Astrocyte of the cerebellum (primary cell): ENCODE measurements at regions not wholly inside any gene's neighbourhood (a gene's known extent, or its start where the extent isn't known, plus 50 kb on each side); places are given as distances from the start of the nearest gene placed in this dataset.
"Not testable (repeated sequence)": the region's sequence is repeated elsewhere in the genome, so short reads cannot be mapped to it uniquely, and the experiment has no call there.

Source experiments
- DNase-seq: peaks from one replicate; pipeline ENCODE4 v3.0.0-alpha.2; 2011; ENCODE audit warnings: low read depth
- H3K4me3 ChIP-seq: 2 replicates; pipeline ENCODE4 v1.5.1; 2011; ENCODE audit warnings: mild to moderate bottlenecking, low read depth, low read length, moderate library complexity
- in situ Hi-C: cut with HindIII; loops from 2 replicates; pipeline ENCODE4 v1.10.0; 2017; ENCODE audit warnings: low sequenced_read_pairs
- TF ChIP-seq, protein P1 (sequence below): IDR thresholded peaks from 2 replicates; pipeline ENCODE4 v1.5.1; 2012; ENCODE audit warnings: low read length, low read depth, moderate library complexity, mild to moderate bottlenecking; ENCODE audit errors: missing control alignments

DNA sequence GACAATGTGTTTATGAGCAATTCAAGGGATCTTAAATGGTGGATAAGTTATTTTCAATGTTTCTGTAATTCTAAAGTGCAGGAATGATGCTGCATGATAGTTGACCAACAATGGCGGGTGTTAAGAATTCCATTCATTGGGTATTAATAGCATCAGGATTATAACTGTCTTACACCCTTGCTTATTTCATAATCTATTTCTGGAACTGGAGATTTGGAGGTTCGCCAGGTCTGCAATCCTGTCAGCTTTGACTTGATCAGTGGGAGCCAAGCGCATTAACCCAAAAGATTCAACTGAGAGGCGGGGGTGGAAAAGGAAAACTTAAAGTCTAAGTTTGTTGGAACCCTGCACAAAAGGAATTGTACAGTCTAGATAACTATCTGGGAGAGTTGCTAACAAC is 114.9 kb upstream of the ZEB1 start:
- no peak overlapping the region for H3K4me3 ChIP-seq
- in situ Hi-C loops: no loop called here
- TF ChIP-seq, protein P1, sequence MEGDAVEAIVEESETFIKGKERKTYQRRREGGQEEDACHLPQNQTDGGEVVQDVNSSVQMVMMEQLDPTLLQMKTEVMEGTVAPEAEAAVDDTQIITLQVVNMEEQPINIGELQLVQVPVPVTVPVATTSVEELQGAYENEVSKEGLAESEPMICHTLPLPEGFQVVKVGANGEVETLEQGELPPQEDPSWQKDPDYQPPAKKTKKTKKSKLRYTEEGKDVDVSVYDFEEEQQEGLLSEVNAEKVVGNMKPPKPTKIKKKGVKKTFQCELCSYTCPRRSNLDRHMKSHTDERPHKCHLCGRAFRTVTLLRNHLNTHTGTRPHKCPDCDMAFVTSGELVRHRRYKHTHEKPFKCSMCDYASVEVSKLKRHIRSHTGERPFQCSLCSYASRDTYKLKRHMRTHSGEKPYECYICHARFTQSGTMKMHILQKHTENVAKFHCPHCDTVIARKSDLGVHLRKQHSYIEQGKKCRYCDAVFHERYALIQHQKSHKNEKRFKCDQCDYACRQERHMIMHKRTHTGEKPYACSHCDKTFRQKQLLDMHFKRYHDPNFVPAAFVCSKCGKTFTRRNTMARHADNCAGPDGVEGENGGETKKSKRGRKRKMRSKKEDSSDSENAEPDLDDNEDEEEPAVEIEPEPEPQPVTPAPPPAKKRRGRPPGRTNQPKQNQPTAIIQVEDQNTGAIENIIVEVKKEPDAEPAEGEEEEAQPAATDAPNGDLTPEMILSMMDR: no peak
- DNase-seq: no peak

DNA sequence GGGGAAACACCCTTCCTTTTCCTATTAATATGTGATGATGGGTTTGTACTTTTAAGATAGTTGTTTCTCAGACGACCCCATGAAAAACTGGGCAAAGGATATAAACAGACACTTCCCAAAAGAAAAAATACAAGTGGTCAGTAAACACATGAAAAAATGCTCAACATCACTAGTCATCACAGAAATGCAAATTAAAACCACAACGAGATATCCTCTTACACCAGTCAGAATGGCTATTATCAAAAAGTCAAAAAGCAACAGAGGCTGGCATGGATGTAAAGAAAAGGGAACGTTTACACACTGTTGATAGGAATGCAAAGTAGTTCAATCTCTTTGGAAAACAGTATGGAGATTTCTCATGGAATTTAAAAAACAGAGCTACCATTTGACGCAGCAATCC is 111.4 kb upstream of the ZEB1 start:
- in situ Hi-C loops: loop anchor here (5.0 kb wide), 1 partner anchor 35 kb away; no protein-coding TSS in a partner anchor
- no peak for DNase-seq

DNA sequence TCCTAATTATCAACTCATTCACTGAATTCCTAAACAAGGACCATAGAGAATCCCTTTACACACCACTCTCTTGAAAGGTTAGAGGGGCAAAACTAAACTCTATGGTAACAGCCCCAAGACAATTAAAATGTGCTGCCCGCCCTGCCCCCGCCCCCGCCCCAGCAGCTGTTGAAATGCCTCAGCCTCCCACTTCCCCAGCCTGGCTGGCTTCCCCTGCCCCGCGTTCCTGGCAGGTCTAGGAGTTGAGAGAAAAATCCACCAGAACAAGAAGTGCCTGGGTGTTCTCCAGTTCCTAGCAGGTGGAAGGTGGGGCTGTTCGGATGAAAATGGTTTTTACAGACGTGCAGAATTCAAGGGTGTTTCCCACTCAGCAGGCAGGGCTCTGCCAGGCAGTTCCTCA is 109.5 kb upstream of the ZEB1 start:
- in situ Hi-C loops: loop anchor here (5.0 kb wide), 1 partner anchor 37 kb away; no protein-coding TSS in a partner anchor
- no peak for DNase-seq
- no peak overlapping the region for H3K4me3 ChIP-seq
- TF ChIP-seq, protein P1: no peak

More for the DNA sequence above, 111.4 kb upstream of the ZEB1 start:
- no peak overlapping the region for H3K4me3 ChIP-seq
- TF ChIP-seq, protein P1: no peak

DNA sequence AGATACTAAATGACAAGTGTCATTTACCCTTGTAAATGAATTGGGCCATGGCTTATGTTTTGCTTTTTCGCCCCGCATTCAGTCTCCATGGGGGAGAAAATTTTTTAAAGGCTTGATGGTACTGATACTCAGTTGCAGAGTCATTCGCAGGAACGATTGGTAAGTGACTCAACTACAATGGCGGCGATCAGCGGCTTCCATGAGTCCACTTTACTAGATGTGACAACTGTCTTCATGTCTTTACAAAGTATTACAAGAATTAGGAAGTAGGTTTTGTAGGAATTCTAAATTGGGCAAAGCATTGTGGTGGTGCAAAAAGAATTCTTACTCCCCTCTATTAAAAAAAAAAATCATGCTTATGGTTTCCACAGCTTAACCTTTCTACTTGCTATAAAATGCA is 108.8 kb upstream of the ZEB1 start:
- TF ChIP-seq, protein P1: no peak
- no peak for DNase-seq
- in situ Hi-C loops: no loop called here
- no peak overlapping the region for H3K4me3 ChIP-seq

DNA sequence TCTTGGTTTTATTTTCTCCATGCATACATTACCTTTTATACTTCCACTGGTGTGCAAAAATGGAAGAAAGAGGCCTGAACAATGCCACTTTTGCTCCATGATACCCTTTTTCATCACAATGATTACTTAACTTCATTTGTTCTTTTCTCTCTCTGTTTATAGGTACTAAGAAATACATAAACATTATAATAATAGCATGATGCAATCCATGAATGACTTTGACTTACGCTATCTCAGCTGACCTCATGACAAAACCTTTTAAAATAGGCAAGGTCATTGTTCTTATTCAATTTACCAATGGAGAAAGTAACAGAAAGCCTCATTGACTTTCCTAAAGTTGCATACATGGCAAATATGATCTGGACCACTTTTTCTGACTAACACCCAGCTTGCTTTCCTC is 105.1 kb upstream of the ZEB1 start:
- H3K4me3 ChIP-seq: no peak overlapping the region
- DNase-seq: no peak
- in situ Hi-C loops: no loop called here
- TF ChIP-seq, protein P1: no peak

DNA sequence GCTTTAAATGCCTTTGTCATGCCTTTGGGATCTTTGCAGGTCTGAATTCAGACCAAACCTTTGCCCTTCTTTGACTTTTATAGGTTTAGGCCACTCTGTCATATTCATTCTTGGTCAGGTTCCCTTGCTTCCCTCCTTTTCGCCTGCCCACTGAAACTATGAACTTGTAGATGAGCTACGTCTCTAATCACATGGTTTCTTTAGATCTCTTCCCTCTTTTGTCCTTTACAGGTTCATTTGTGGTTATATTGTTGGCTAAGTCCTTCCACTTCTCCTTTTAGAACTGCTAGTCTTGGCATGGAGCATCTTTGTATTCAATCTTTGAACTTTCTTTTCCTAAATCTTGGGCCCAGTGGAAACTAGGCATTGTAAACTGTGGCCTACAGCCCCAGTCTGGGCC is 104.0 kb upstream of the ZEB1 start:
- DNase-seq: no peak
- TF ChIP-seq, protein P1: no peak
- in situ Hi-C loops: no loop called here
- no peak overlapping the region for H3K4me3 ChIP-seq

DNA sequence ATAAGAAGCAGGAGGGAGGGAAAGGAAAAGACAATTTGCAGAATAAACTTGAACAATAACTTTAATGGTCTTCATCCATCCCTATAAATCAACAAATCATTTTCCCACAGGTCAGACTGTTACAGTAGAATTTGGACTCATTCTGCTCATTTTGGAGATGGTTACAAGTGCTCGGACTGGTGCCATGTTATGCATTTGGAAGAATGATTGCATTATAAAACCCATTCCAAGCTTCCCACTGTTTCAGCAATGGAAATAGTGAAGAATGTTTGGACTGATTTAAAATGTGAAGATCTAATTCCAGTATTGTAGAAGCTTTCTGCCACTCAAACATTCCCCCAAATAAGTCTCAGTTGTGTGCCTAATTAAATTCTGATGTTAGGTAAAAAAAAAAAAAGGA is 99.7 kb upstream of the ZEB1 start:
- H3K4me3 ChIP-seq: no peak overlapping the region
- no peak for DNase-seq
- TF ChIP-seq, protein P1: no peak
- in situ Hi-C loops: no loop called here

DNA sequence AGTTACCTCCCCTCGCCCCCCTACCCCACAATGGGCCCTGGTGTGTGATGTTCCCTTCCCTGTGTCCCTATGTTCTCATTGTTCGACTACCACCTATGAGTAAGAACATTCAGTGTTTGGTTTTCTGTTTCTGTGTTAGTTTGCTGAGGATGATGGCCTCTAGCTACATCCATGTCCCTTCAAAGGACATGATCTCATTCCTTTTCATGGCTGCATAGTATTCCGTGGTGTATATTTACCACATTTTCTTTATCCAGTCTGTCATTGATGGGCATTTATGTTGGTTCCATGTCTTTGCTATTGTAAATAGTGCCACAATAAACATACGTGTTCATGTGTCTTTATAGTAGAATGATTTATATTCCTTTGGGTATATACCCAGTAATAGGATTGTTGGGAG is 90.2 kb upstream of the ZEB1 start:
- DNase-seq, H3K4me3 ChIP-seq, in situ Hi-C loops: not testable (repeated sequence)
